ENCODE measurements at regions not wholly inside any gene's neighbourhood (a gene's known extent, or its start where the extent isn't known, plus 50 kb on each side); places are given as distances from the start of the nearest gene placed in this dataset.
A peak's percentile ranks its signal among the peaks of the same experiment; 100 is the strongest.

DNA sequence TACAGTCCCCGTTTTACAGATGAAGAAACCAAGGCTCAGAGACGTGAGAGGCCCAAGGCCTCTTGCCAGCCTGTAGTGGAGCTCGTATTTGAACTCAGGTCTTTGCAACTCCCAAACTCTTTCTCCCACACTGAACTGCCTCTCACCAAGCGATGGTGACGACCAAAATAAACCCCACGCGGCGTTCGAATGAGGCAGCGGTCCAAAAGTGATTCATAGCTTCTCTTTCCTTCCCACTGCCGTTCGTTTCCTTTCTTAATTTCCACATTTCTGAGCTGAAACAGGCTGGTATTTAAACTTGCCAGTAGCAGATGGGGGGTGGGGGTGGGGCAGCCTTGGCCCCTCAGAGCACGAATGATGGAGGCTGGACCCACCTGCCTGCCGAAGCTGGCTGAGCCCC is 252.9 kb upstream of the KCNG1 start:
- H3K27ac ChIP-seq (ENCODE audit: insufficient read depth, low read length) = no peak overlapping the region
- H3K36me3 ChIP-seq (ENCODE audit: control insufficient read depth, insufficient read depth, low read length) = no peaks in the 10 kb centered on the region
- no peak overlapping the region for H2AFZ ChIP-seq (ENCODE audit: low read length)
- H3K79me2 ChIP-seq (ENCODE audit: control insufficient read depth, insufficient read depth, low read length) = no peaks in the 10 kb centered on the region
- H4K20me1 ChIP-seq (ENCODE audit: control insufficient read depth, extremely low read depth, insufficient read depth, low read length) = no peaks in the 10 kb centered on the region
- H3K27me3 ChIP-seq (ENCODE audit: control insufficient read depth, insufficient read depth, low read length) = peaks cover 3% of the 10 kb centered on the region
- no peak overlapping the region for H3K9ac ChIP-seq (ENCODE audit: insufficient read depth, low read length)
- H3K4me2 ChIP-seq (ENCODE audit: extremely low read depth, insufficient read depth, low read length) = no peak overlapping the region
- no peak overlapping the region for H3K4me3 ChIP-seq (replicated peaks in 1 of 4; ENCODE audit: control extremely low read depth in 1 of 4, insufficient read depth in 1 of 4, low read depth in 3 of 4, low read length in 4 of 4)
- TF ChIP-seq EZH2 (IDR thresholded peaks at IDR 0.05; ENCODE audit: low read length, missing control alignments) = no peak
- TF ChIP-seq, protein P1, sequence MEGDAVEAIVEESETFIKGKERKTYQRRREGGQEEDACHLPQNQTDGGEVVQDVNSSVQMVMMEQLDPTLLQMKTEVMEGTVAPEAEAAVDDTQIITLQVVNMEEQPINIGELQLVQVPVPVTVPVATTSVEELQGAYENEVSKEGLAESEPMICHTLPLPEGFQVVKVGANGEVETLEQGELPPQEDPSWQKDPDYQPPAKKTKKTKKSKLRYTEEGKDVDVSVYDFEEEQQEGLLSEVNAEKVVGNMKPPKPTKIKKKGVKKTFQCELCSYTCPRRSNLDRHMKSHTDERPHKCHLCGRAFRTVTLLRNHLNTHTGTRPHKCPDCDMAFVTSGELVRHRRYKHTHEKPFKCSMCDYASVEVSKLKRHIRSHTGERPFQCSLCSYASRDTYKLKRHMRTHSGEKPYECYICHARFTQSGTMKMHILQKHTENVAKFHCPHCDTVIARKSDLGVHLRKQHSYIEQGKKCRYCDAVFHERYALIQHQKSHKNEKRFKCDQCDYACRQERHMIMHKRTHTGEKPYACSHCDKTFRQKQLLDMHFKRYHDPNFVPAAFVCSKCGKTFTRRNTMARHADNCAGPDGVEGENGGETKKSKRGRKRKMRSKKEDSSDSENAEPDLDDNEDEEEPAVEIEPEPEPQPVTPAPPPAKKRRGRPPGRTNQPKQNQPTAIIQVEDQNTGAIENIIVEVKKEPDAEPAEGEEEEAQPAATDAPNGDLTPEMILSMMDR (conservative IDR thresholded peaks at IDR 0.05 in 1 of 2, IDR thresholded peaks at IDR 0.05 in 1 of 2; ENCODE audit: low read depth in 1 of 2, low read length in 2 of 2) = no peak
- no peaks in the 10 kb centered on the region for H3K9me3 ChIP-seq (ENCODE audit: control insufficient read depth, insufficient read depth, low read depth, low read length)
- peak; percentile 28 to 38 for DNase-seq (ENCODE audit: low read depth in 2 of 2)
- H3K4me1 ChIP-seq (ENCODE audit: control insufficient read depth, extremely low read depth, insufficient read depth, low read length) = peaks cover 2% of the 10 kb centered on the region

DNA sequence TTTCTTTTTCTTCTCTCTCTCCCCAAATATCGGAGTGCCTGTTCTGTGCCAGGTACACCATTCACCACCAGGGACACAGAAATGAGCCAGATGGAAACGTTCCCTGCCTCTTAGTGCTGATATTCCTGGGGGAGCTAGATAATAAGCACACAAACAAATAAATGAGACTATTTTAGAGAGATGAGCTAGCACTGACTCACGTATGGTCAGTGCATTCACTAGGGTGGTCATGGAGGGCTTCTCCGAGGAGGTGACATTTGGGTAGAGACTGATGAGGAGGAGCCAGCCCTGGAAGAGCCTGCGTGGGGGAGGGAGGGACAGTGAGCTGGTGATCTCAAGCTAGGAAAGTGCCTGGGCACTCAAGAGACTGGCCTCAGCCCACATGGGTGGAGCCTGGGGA is 252.3 kb upstream of the KCNG1 start:
- H3K9me3 ChIP-seq (ENCODE audit: control insufficient read depth, insufficient read depth, low read depth, low read length) = no peaks in the 10 kb centered on the region
- no peak overlapping the region for H2AFZ ChIP-seq (ENCODE audit: low read length)
- H3K4me2 ChIP-seq (ENCODE audit: extremely low read depth, insufficient read depth, low read length) = no peak overlapping the region
- H3K9ac ChIP-seq (ENCODE audit: insufficient read depth, low read length) = no peak overlapping the region
- peaks cover 2% of the 10 kb centered on the region for H3K4me1 ChIP-seq (ENCODE audit: control insufficient read depth, extremely low read depth, insufficient read depth, low read length)
- no peak for DNase-seq (ENCODE audit: low read depth in 2 of 2)
- H3K36me3 ChIP-seq (ENCODE audit: control insufficient read depth, insufficient read depth, low read length) = no peaks in the 10 kb centered on the region
- H3K27ac ChIP-seq (ENCODE audit: insufficient read depth, low read length) = no peak overlapping the region
- TF ChIP-seq, protein P1 (conservative IDR thresholded peaks at IDR 0.05 in 1 of 2, IDR thresholded peaks at IDR 0.05 in 1 of 2; ENCODE audit: low read depth in 1 of 2, low read length in 2 of 2) = no peak
- no peak for TF ChIP-seq EZH2 (IDR thresholded peaks at IDR 0.05; ENCODE audit: low read length, missing control alignments)
- no peak overlapping the region for H3K4me3 ChIP-seq (replicated peaks in 1 of 4; ENCODE audit: control extremely low read depth in 1 of 4, insufficient read depth in 1 of 4, low read depth in 3 of 4, low read length in 4 of 4)
- peaks cover 3% of the 10 kb centered on the region for H3K27me3 ChIP-seq (ENCODE audit: control insufficient read depth, insufficient read depth, low read length)
- no peaks in the 10 kb centered on the region for H4K20me1 ChIP-seq (ENCODE audit: control insufficient read depth, extremely low read depth, insufficient read depth, low read length)
- H3K79me2 ChIP-seq (ENCODE audit: control insufficient read depth, insufficient read depth, low read length) = no peaks in the 10 kb centered on the region

DNA sequence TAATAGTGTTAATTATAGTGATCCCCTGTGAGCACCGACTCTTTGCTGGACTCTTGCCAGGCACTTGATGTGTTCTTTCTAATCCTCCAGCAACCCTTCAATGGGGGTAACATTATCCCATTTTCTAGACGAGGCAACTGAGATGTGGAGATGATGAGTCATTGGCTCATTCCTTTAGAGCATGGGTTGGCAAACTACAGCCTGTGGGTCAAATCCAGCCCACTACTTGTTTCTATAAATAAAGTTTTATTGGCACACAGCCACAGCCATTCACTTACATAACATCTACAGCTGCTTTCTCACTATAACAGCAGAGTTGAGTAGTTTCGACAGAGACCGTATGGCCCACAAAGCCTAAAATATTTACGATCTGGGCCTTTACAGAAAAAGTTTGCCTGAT is 249.5 kb upstream of the KCNG1 start:
- Histone ChIP-seq H3K27me3 (ENCODE audit: control insufficient read depth, insufficient read depth, low read length) (no peaks in the 10 kb centered on the region), H3K9me3 (ENCODE audit: control insufficient read depth, insufficient read depth, low read depth, low read length) (no peaks in the 10 kb centered on the region), H3K79me2 (ENCODE audit: control insufficient read depth, insufficient read depth, low read length) (no peaks in the 10 kb centered on the region), H3K9ac (ENCODE audit: insufficient read depth, low read length) (no peak overlapping the region), H2AFZ (ENCODE audit: low read length) (no peak overlapping the region), H3K4me2 (ENCODE audit: extremely low read depth, insufficient read depth, low read length) (no peak overlapping the region), H3K4me3 (replicated peaks in 1 of 4; ENCODE audit: control extremely low read depth in 1 of 4, insufficient read depth in 1 of 4, low read depth in 3 of 4, low read length in 4 of 4) (no peak overlapping the region), H3K27ac (ENCODE audit: insufficient read depth, low read length) (no peak overlapping the region), H3K36me3 (ENCODE audit: control insufficient read depth, insufficient read depth, low read length) (no peaks in the 10 kb centered on the region), H4K20me1 (ENCODE audit: control insufficient read depth, extremely low read depth, insufficient read depth, low read length) (no peaks in the 10 kb centered on the region), H3K4me1 (ENCODE audit: control insufficient read depth, extremely low read depth, insufficient read depth, low read length) (peaks cover 2% of the 10 kb centered on the region)
- no peak for TF ChIP-seq EZH2 (IDR thresholded peaks at IDR 0.05; ENCODE audit: low read length, missing control alignments)
- TF ChIP-seq, protein P1 (conservative IDR thresholded peaks at IDR 0.05 in 1 of 2, IDR thresholded peaks at IDR 0.05 in 1 of 2; ENCODE audit: low read depth in 1 of 2, low read length in 2 of 2) = no peak
- DNase-seq (ENCODE audit: low read depth in 2 of 2) = peak; percentile 72 to 77

Measured in fibroblast of lung (primary cell).